Astrocyte (in vitro differentiated cells and primary cell): ENCODE measurements at regions not wholly inside any gene's neighbourhood (a gene's known extent, or its start where the extent isn't known, plus 50 kb on each side); places are given as distances from the start of the nearest gene placed in this dataset.
"Not testable (repeated sequence)": the region's sequence is repeated elsewhere in the genome, so short reads cannot be mapped to it uniquely, and the experiment has no call there.

Experiments
- CTCF ChIP-seq: IDR thresholded peaks from 2 replicates; pipeline ENCODE4 v1.5.1; 2011; ENCODE audit warnings: low read depth, mild to moderate bottlenecking, inconsistent platforms, low read length, moderate library complexity; ENCODE audit not compliant: insufficient read depth
- EZH2 ChIP-seq: IDR thresholded peaks from 2 replicates; pipeline ENCODE4 v1.6.1; 2012; ENCODE audit warnings: mild to moderate bottlenecking, low read length, inconsistent platforms; ENCODE audit not compliant: insufficient read depth

GRCh38 chr17:16856171-16856570 is 115.7 kb downstream of the TNFRSF13B start:
- TF ChIP-seq CTCF, EZH2: not testable (repeated sequence)
